ENCODE measurements at regions not wholly inside any gene's neighbourhood (a gene's known extent, or its start where the extent isn't known, plus 50 kb on each side); places are given as distances from the start of the nearest gene placed in this dataset.

GRCh38 chr5:89566340-89566739, 683.4 kb upstream of the MEF2C start:
- Histone ChIP-seq H3K36me3 (ENCODE audit: control insufficient read depth, insufficient read depth, low read length) (no peaks in the 10 kb centered on the region), H3K4me3 (replicated peaks; ENCODE audit: low read depth, low read length) (no peak overlapping the region), H3K27me3 (replicated peaks; ENCODE audit: control insufficient read depth, insufficient read depth, low read length) (no peaks in the 10 kb centered on the region)
- no peak for DNase-seq (ENCODE audit: extremely low read depth, insufficient read length)
- no peak for TF ChIP-seq CTCF (IDR thresholded peaks at IDR 0.05; ENCODE audit: insufficient read depth, low read length, poor library complexity, severe bottlenecking)

DNA sequence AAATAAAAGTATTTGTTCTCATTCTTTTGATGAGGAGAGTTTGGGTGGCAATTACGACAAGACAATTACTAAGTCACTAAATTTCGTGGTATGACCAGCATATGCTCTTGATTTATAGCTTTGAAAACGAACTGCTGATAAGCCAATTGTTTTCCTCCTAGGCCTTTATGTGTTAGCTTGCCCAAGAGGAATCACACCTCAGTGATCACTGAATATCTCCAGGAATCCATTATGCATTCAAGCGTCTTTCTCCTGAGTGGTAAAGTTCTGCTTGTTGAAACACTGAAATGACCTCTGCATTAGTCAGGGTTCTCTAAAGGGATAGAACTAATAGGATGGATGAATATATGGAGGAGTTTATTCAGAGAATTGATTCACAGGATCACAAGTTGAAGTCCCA, 677.7 kb upstream of the MEF2C start:
- no peak overlapping the region for H3K4me3 ChIP-seq (replicated peaks; ENCODE audit: low read depth, low read length)
- H3K36me3 ChIP-seq (ENCODE audit: control insufficient read depth, insufficient read depth, low read length): no peaks in the 10 kb centered on the region
- no peaks in the 10 kb centered on the region for H3K27me3 ChIP-seq (replicated peaks; ENCODE audit: control insufficient read depth, insufficient read depth, low read length)
- DNase-seq (ENCODE audit: extremely low read depth, insufficient read length): no peak
- TF ChIP-seq CTCF (IDR thresholded peaks at IDR 0.05; ENCODE audit: insufficient read depth, low read length, poor library complexity, severe bottlenecking): no peak

- no peak for TF ChIP-seq CTCF (IDR thresholded peaks at IDR 0.05; ENCODE audit: insufficient read depth, low read length, poor library complexity, severe bottlenecking)
- no peak for DNase-seq (ENCODE audit: extremely low read depth, insufficient read length)
- no peak overlapping the region for H3K4me3 ChIP-seq (replicated peaks; ENCODE audit: low read depth, low read length)
- no peaks in the 10 kb centered on the region for H3K27me3 ChIP-seq (replicated peaks; ENCODE audit: control insufficient read depth, insufficient read depth, low read length)
- no peaks in the 10 kb centered on the region for H3K36me3 ChIP-seq (ENCODE audit: control insufficient read depth, insufficient read depth, low read length)
Observed at GRCh38 chr5:89556215-89556913, 673.4 kb upstream of the MEF2C start.

GRCh38 chr5:89546657-89547056, 663.7 kb upstream of the MEF2C start:
- no peak for DNase-seq (ENCODE audit: extremely low read depth, insufficient read length)
- H3K4me3 ChIP-seq (replicated peaks; ENCODE audit: low read depth, low read length): no peak overlapping the region
- H3K27me3 ChIP-seq (replicated peaks; ENCODE audit: control insufficient read depth, insufficient read depth, low read length): no peaks in the 10 kb centered on the region
- no peaks in the 10 kb centered on the region for H3K36me3 ChIP-seq (ENCODE audit: control insufficient read depth, insufficient read depth, low read length)
- TF ChIP-seq CTCF (IDR thresholded peaks at IDR 0.05; ENCODE audit: insufficient read depth, low read length, poor library complexity, severe bottlenecking): no peak

GRCh38 chr5:89545626-89546025, 662.6 kb upstream of the MEF2C start:
- H3K36me3 ChIP-seq (ENCODE audit: control insufficient read depth, insufficient read depth, low read length): no peaks in the 10 kb centered on the region
- no peaks in the 10 kb centered on the region for H3K27me3 ChIP-seq (replicated peaks; ENCODE audit: control insufficient read depth, insufficient read depth, low read length)
- H3K4me3 ChIP-seq (replicated peaks; ENCODE audit: low read depth, low read length): no peak overlapping the region
- no peak for TF ChIP-seq CTCF (IDR thresholded peaks at IDR 0.05; ENCODE audit: insufficient read depth, low read length, poor library complexity, severe bottlenecking)
- no peak for DNase-seq (ENCODE audit: extremely low read depth, insufficient read length)

GRCh38 chr5:89545076-89545475, 662.1 kb upstream of the MEF2C start:
- DNase-seq (ENCODE audit: extremely low read depth, insufficient read length): no peak
- no peak for TF ChIP-seq CTCF (IDR thresholded peaks at IDR 0.05; ENCODE audit: insufficient read depth, low read length, poor library complexity, severe bottlenecking)
- H3K4me3 ChIP-seq (replicated peaks; ENCODE audit: low read depth, low read length): no peak overlapping the region
- no peaks in the 10 kb centered on the region for H3K27me3 ChIP-seq (replicated peaks; ENCODE audit: control insufficient read depth, insufficient read depth, low read length)
- H3K36me3 ChIP-seq (ENCODE audit: control insufficient read depth, insufficient read depth, low read length): no peaks in the 10 kb centered on the region
